H9 (cell line): ENCODE measurements at regions not wholly inside any gene's neighbourhood (a gene's known extent, or its start where the extent isn't known, plus 50 kb on each side); places are given as distances from the start of the nearest gene placed in this dataset.

Experiments
- DNase-seq: peaks from one replicate; pipeline ENCODE4 v3.0.0-alpha.2; 2017
- H2AFZ ChIP-seq: one replicate; pipeline ENCODE4 v1.6.1; 2013; ENCODE audit warnings: mild to moderate bottlenecking, low read length, control low read depth, moderate library complexity
- H2AK5ac ChIP-seq: 2 replicates; pipeline ENCODE4 v1.6.1; 2013; ENCODE audit warnings: low read length, control low read depth, mixed read lengths; ENCODE audit not compliant: insufficient read length
- H2BK120ac ChIP-seq: one replicate; pipeline ENCODE4 v1.6.1; 2013; ENCODE audit warnings: low read depth, mild to moderate bottlenecking, low read length, control low read depth, inconsistent platforms; ENCODE audit not compliant: poor library complexity, severe bottlenecking
- H2BK12ac ChIP-seq: 2 replicates; pipeline ENCODE4 v1.6.1; 2013; ENCODE audit warnings: low read length, control low read depth, mixed read lengths, low read depth; ENCODE audit not compliant: insufficient read length
- H2BK15ac ChIP-seq: 2 replicates; pipeline ENCODE4 v1.6.1; 2013; ENCODE audit warnings: low read depth, low read length, control low read depth
- H2BK20ac ChIP-seq: one replicate; pipeline ENCODE4 v1.6.1; 2013; ENCODE audit warnings: low read depth, mild to moderate bottlenecking, low read length, control low read depth, inconsistent platforms; ENCODE audit not compliant: poor library complexity, severe bottlenecking
- H2BK5ac ChIP-seq: 2 replicates; pipeline ENCODE4 v1.6.1; 2013; ENCODE audit warnings: low read length, control low read depth, mixed read lengths; ENCODE audit not compliant: insufficient read length
- H3K14ac ChIP-seq: 2 replicates; pipeline ENCODE4 v1.6.1; 2013; ENCODE audit warnings: low read length, control low read depth; ENCODE audit not compliant: insufficient read depth
- H3K18ac ChIP-seq: 2 replicates; pipeline ENCODE4 v1.6.1; 2013; ENCODE audit warnings: low read depth, mild to moderate bottlenecking, mixed read lengths, low read length, control low read depth; ENCODE audit not compliant: insufficient read length
- H3K23ac ChIP-seq: 2 replicates; pipeline ENCODE4 v1.6.1; 2013; ENCODE audit warnings: low read length, control low read depth, mixed read lengths, low read depth; ENCODE audit not compliant: insufficient read length
- H3K23me2 ChIP-seq: 2 replicates; pipeline ENCODE4 v1.6.1; 2013; ENCODE audit warnings: low read depth, mild to moderate bottlenecking, mixed read lengths, low read length, control low read depth; ENCODE audit not compliant: insufficient read length, poor library complexity, severe bottlenecking
- H3K27ac ChIP-seq: 2 replicates; pipeline ENCODE4 v1.5.1; 2013; ENCODE audit warnings: low read length, control low read depth, mixed read lengths, low read depth; ENCODE audit not compliant: insufficient read length
- H3K27me3 ChIP-seq: 2 replicates; pipeline ENCODE4 v1.6.1; 2013; ENCODE audit warnings: low read length, control low read depth, inconsistent platforms; ENCODE audit not compliant: insufficient read depth
- H3K4ac ChIP-seq: 2 replicates; pipeline ENCODE4 v1.6.1; 2013; ENCODE audit warnings: low read depth, mild to moderate bottlenecking, control low read depth, inconsistent platforms, low read length, moderate library complexity
- H3K4me1 ChIP-seq: 2 replicates; pipeline ENCODE4 v1.6.1; 2013; ENCODE audit warnings: low read length, control low read depth, inconsistent platforms; ENCODE audit not compliant: insufficient read depth
- H3K4me2 ChIP-seq: 2 replicates; pipeline ENCODE4 v1.6.1; 2013; ENCODE audit warnings: low read length, control low read depth, mixed read lengths; ENCODE audit not compliant: insufficient read length, insufficient read depth
- H3K56ac ChIP-seq: 2 replicates; pipeline ENCODE4 v1.6.1; 2013; ENCODE audit warnings: low read depth, mild to moderate bottlenecking, mixed read lengths, low read length, control low read depth; ENCODE audit not compliant: insufficient read length
- H3K79me1 ChIP-seq: 2 replicates; pipeline ENCODE4 v1.6.1; 2013; ENCODE audit warnings: low read depth, mild to moderate bottlenecking, moderate library complexity, low read length, control low read depth, inconsistent platforms; ENCODE audit not compliant: insufficient read depth, poor library complexity, severe bottlenecking
- H3K79me2 ChIP-seq: 2 replicates; pipeline ENCODE4 v1.6.1; 2013; ENCODE audit warnings: low read length, control low read depth, inconsistent platforms; ENCODE audit not compliant: insufficient read depth
- H3K9ac ChIP-seq: 2 replicates; pipeline ENCODE4 v1.6.1; 2013; ENCODE audit warnings: low read length, control low read depth, mixed read lengths; ENCODE audit not compliant: insufficient read length; ENCODE audit errors: extremely low read depth
- H3K9me3 ChIP-seq: one replicate; pipeline ENCODE4 v1.6.1; 2013; ENCODE audit warnings: low read depth, low read length, inconsistent platforms; ENCODE audit not compliant: control insufficient read depth
- H3T11ph ChIP-seq: one replicate; pipeline ENCODE4 v1.6.1; 2013; ENCODE audit warnings: mild to moderate bottlenecking, low read length, control low read depth, inconsistent platforms
- H4K20me1 ChIP-seq: one replicate; pipeline ENCODE4 v1.6.1; 2013; ENCODE audit not compliant: control insufficient read depth, insufficient read length, insufficient read depth
- H4K5ac ChIP-seq: 2 replicates; pipeline ENCODE4 v1.6.1; 2013; ENCODE audit warnings: low read depth, mild to moderate bottlenecking, mixed read lengths, low read length, control low read depth; ENCODE audit not compliant: insufficient read length
- H4K8ac ChIP-seq: replicated peaks from 2 replicates; pipeline ENCODE4 v1.6.1; 2013; ENCODE audit warnings: low read length, control low read depth, mixed read lengths, low read depth; ENCODE audit not compliant: insufficient read length
- H4K91ac ChIP-seq: 2 replicates; pipeline ENCODE4 v1.6.1; 2013; ENCODE audit warnings: low read depth, mild to moderate bottlenecking, moderate library complexity, mixed read lengths, low read length, control low read depth; ENCODE audit not compliant: insufficient read length
- H3K27ac Mint-ChIP-seq, 3 experiments: 2 replicates in 2 of 3; 3 replicates in 1 of 3; pipeline ENCODE4 v1.8.0; 2020 to 2021; ENCODE audit warnings: mixed read lengths in 3 of 3, mild to moderate bottlenecking in 1 of 3, moderate library complexity in 1 of 3
- H3K27me3 Mint-ChIP-seq: 2 replicates; pipeline ENCODE4 v1.8.0; 2021; ENCODE audit warnings: low read depth, mild to moderate bottlenecking, moderate library complexity, mixed read lengths
- H3K36me3 Mint-ChIP-seq, 3 experiments: 2 replicates in 2 of 3; 3 replicates in 1 of 3; pipeline ENCODE4 v1.8.0; 2020 to 2021; ENCODE audit warnings: low read depth in 3 of 3, mixed read lengths in 3 of 3; ENCODE audit not compliant: insufficient read depth in 1 of 3
- H3K4me1 Mint-ChIP-seq, 2 experiments: 2 replicates each; pipeline ENCODE4 v1.8.0; 2020; ENCODE audit warnings: mixed read lengths in 2 of 2
- H3K4me3 Mint-ChIP-seq, 2 experiments: 2 replicates in 1 of 2; 3 replicates in 1 of 2; pipeline ENCODE4 v1.8.0; 2020 to 2021; ENCODE audit warnings: mild to moderate bottlenecking in 2 of 2, mixed read lengths in 2 of 2, moderate library complexity in 1 of 2
- H3K9me3 Mint-ChIP-seq, 2 experiments: 2 replicates in 1 of 2; 3 replicates in 1 of 2; pipeline ENCODE4 v1.8.0; 2020; ENCODE audit warnings: mild to moderate bottlenecking in 2 of 2, mixed read lengths in 2 of 2, moderate library complexity in 1 of 2
- CTCF ChIP-seq: fragments of 200-600 bp; sonication (generic); conservative IDR thresholded peaks from 3 replicates; pipeline ENCODE4 v1.8.0; 2021; ENCODE audit warnings: antibody characterized with exemption, mild to moderate bottlenecking
- WGBS: extraction: QIAGEN DNeasy Blood & Tissue Kit; methylation state at CpG from one replicate; pipeline ENCODE4 v1.1.7; 2013; ENCODE audit warnings: missing lambda C conversion rate, low lambda C conversion rate, mixed read lengths; ENCODE audit not compliant: insufficient read length; ENCODE audit errors: extremely low coverage; 5-methylcytosine and 5-hydroxymethylcytosine counted together

GRCh38 chr16:17591655-17592405 lies 121.1 kb upstream of the XYLT1 start:
- H2BK20ac ChIP-seq = no peak overlapping the region
- H2AK5ac ChIP-seq = no peak overlapping the region
- no peaks in the 10 kb centered on the region for H3K27me3 ChIP-seq
- no peak overlapping the region for H3K4me3 Mint-ChIP-seq
- H3K4me2 ChIP-seq = no peak overlapping the region
- no peaks in the 10 kb centered on the region; a peak in 2 of 5 replicates for H3K9me3 Mint-ChIP-seq
- H3K27me3 Mint-ChIP-seq = no peaks in the 10 kb centered on the region; the same call in none of the 2 replicates
- no peak for DNase-seq
- H2BK120ac ChIP-seq = no peak overlapping the region
- no peak overlapping the region for H2BK5ac ChIP-seq
- H3K56ac ChIP-seq = no peak overlapping the region
- H4K8ac ChIP-seq = no peak overlapping the region
- no peak overlapping the region for H3K14ac ChIP-seq
- H3K18ac ChIP-seq = no peak overlapping the region
- H3K23ac ChIP-seq = no peak overlapping the region
- H3K4ac ChIP-seq = no peak overlapping the region
- H3K27ac ChIP-seq = no peak overlapping the region
- H4K91ac ChIP-seq = no peak overlapping the region
- no peak overlapping the region for H2BK15ac ChIP-seq
- H3K79me2 ChIP-seq = no peaks in the 10 kb centered on the region
- no peak overlapping the region for H3T11ph ChIP-seq
- no peaks in the 10 kb centered on the region for H4K20me1 ChIP-seq
- no peak overlapping the region for H2AFZ ChIP-seq
- H3K27ac Mint-ChIP-seq = no peak overlapping the region
- 100% methylated on average over 1 of the region's 12 CpGs for WGBS
- H2BK12ac ChIP-seq = no peak overlapping the region
- no peaks in the 10 kb centered on the region for H3K79me1 ChIP-seq
- no peaks in the 10 kb centered on the region for H3K4me1 ChIP-seq
- no peak for TF ChIP-seq CTCF
- no peaks in the 10 kb centered on the region for H3K9me3 ChIP-seq
- no peaks in the 10 kb centered on the region for H3K23me2 ChIP-seq
- H3K36me3 Mint-ChIP-seq = no peaks in the 10 kb centered on the region; a peak in 1 of 7 replicates
- H3K4me1 Mint-ChIP-seq = peaks cover 3% of the 10 kb centered on the region in 2 experiments; a peak in 1 of 4 replicates
- no peak overlapping the region for H4K5ac ChIP-seq
- H3K9ac ChIP-seq = no peak overlapping the region
